Smooth muscle cell (in vitro differentiated cells): ENCODE measurements at regions not wholly inside any gene's neighbourhood (a gene's known extent, or its start where the extent isn't known, plus 50 kb on each side); places are given as distances from the start of the nearest gene placed in this dataset.

Source experiments
- DNase-seq: peaks from one replicate; lab custom pipeline; 2025; ENCODE audit not compliant: unreplicated experiment; lab: John Stamatoyannopoulos, UW
- H2AFZ ChIP-seq: fragments of 200-600 bp; sonication (generic); 2 replicates; pipeline ENCODE4 v1.6.0; 2016; ENCODE audit warnings: antibody characterized with exemption, low read depth, mild to moderate bottlenecking
- H3F3A ChIP-seq: fragments of 200-600 bp; sonication (generic); 2 replicates; pipeline ENCODE4 v1.6.0; 2017; ENCODE audit warnings: antibody characterized with exemption, low read depth
- H3K27ac ChIP-seq: fragments of 200-600 bp; sonication (generic); 2 replicates; pipeline ENCODE4 v1.5.1; 2016; ENCODE audit warnings: low read depth, mild to moderate bottlenecking
- H3K27me3 ChIP-seq: fragments of 200-600 bp; sonication (generic); 2 replicates; pipeline ENCODE4 v1.6.1; 2016; ENCODE audit warnings: low read depth, mild to moderate bottlenecking
- H3K36me3 ChIP-seq: fragments of 200-600 bp; sonication (generic); 2 replicates; pipeline ENCODE4 v1.5.1; 2016; ENCODE audit warnings: low read depth
- H3K4me1 ChIP-seq: fragments of 200-600 bp; sonication (generic); 2 replicates; pipeline ENCODE4 v1.5.1; 2016; ENCODE audit warnings: low read depth
- H3K4me2 ChIP-seq: fragments of 200-600 bp; sonication (generic); 2 replicates; pipeline ENCODE4 v1.6.0; 2016; ENCODE audit warnings: mild to moderate bottlenecking
- H3K4me3 ChIP-seq: fragments of 200-600 bp; sonication (generic); 2 replicates; pipeline ENCODE4 v1.5.1; 2016; ENCODE audit warnings: mild to moderate bottlenecking
- H3K79me2 ChIP-seq: fragments of 200-600 bp; sonication (generic); 2 replicates; pipeline ENCODE4 v1.6.0; 2016; ENCODE audit warnings: low read depth, mild to moderate bottlenecking
- H3K9ac ChIP-seq: fragments of 200-600 bp; sonication (generic); 2 replicates; pipeline ENCODE4 v1.6.0; 2016; ENCODE audit warnings: low read depth
- H3K9me3 ChIP-seq: fragments of 200-600 bp; sonication (generic); replicated peaks from 2 replicates; pipeline ENCODE4 v1.5.1; 2016; ENCODE audit warnings: low read depth
- H4K20me1 ChIP-seq: fragments of 200-600 bp; sonication (generic); 2 replicates; pipeline ENCODE4 v1.6.0; 2016; ENCODE audit warnings: low read depth
- CTCF ChIP-seq: fragments of 200-600 bp; sonication (generic); IDR thresholded peaks from 2 replicates; pipeline ENCODE4 v1.5.1; 2017; ENCODE audit warnings: borderline replicate concordance, mild to moderate bottlenecking, antibody characterized with exemption; ENCODE audit not compliant: insufficient read depth, poor library complexity, severe bottlenecking
- WGBS: methylation state at CpG from one replicate; pipeline ENCODE4 v1.1.7; 2016; ENCODE audit warnings: low lambda C conversion rate; 5-methylcytosine and 5-hydroxymethylcytosine counted together

- DNase-seq, result no peak
- Histone ChIP-seq H3K27me3 (no peaks in the 10 kb centered on the region), H3K9ac (no peak overlapping the region), H3K4me1 (no peaks in the 10 kb centered on the region), H4K20me1 (no peaks in the 10 kb centered on the region), H3K36me3 (no peaks in the 10 kb centered on the region), H3K9me3 (no peaks in the 10 kb centered on the region), H2AFZ (no peak overlapping the region), H3K4me2 (no peak overlapping the region), H3K4me3 (no peak overlapping the region), H3F3A (peaks cover 16% of the 10 kb centered on the region), H3K27ac (no peak overlapping the region), H3K79me2 (no peaks in the 10 kb centered on the region)
- no peak for TF ChIP-seq CTCF
- WGBS, result 93% methylated on average over 7 of the region's 7 CpGs
These were observed 565.7 kb upstream of the WWC1 start for GRCh38 chr5:167725741-167726140.

GRCh38 chr5:167726642-167727041 is 564.8 kb upstream of the WWC1 start:
- H3K4me3 ChIP-seq, result no peak overlapping the region
- no peak overlapping the region for H3K4me2 ChIP-seq
- no peaks in the 10 kb centered on the region for H3K27me3 ChIP-seq
- H3K36me3 ChIP-seq, result no peaks in the 10 kb centered on the region
- H3K9ac ChIP-seq, result no peak overlapping the region
- no peaks in the 10 kb centered on the region for H4K20me1 ChIP-seq
- no peaks in the 10 kb centered on the region for H3K79me2 ChIP-seq
- H3K4me1 ChIP-seq, result no peaks in the 10 kb centered on the region
- H2AFZ ChIP-seq, result no peak overlapping the region
- DNase-seq, result no peak
- no peak overlapping the region for H3K27ac ChIP-seq
- WGBS, result 55% methylated on average over 2 of the region's 2 CpGs
- H3F3A ChIP-seq, result peaks cover 19% of the 10 kb centered on the region
- H3K9me3 ChIP-seq, result no peaks in the 10 kb centered on the region
- no peak for TF ChIP-seq CTCF

GRCh38 chr5:167730121-167730520 is 561.3 kb upstream of the WWC1 start:
- WGBS, result 19% methylated on average over 3 of the region's 3 CpGs
- Histone ChIP-seq H4K20me1 (no peaks in the 10 kb centered on the region), H3K9ac (no peak overlapping the region), H3K4me2 (peak overlapping the region; percentile 35), H3K27ac (peak overlapping the region; percentile 50), H3K9me3 (no peaks in the 10 kb centered on the region), H3F3A (peaks cover 14% of the 10 kb centered on the region), H3K27me3 (no peaks in the 10 kb centered on the region), H2AFZ (no peak overlapping the region), H3K4me3 (no peak overlapping the region), H3K79me2 (no peaks in the 10 kb centered on the region), H3K36me3 (no peaks in the 10 kb centered on the region), H3K4me1 (no peaks in the 10 kb centered on the region)
- no peak for DNase-seq
- no peak for TF ChIP-seq CTCF

GRCh38 chr5:167730656-167731055 is 560.8 kb upstream of the WWC1 start:
- H3K4me3 ChIP-seq, result no peak overlapping the region
- DNase-seq, result no peak
- 85% methylated on average over 2 of the region's 2 CpGs for WGBS
- no peaks in the 10 kb centered on the region for H3K27me3 ChIP-seq
- H4K20me1 ChIP-seq, result no peaks in the 10 kb centered on the region
- H3K36me3 ChIP-seq, result no peaks in the 10 kb centered on the region
- H3K4me1 ChIP-seq, result no peaks in the 10 kb centered on the region
- H3K9ac ChIP-seq, result no peak overlapping the region
- peak overlapping the region; percentile 50 for H3K27ac ChIP-seq
- no peaks in the 10 kb centered on the region for H3K9me3 ChIP-seq
- TF ChIP-seq CTCF, result no peak
- peak overlapping the region; percentile 35 for H3K4me2 ChIP-seq
- peaks cover 14% of the 10 kb centered on the region for H3F3A ChIP-seq
- no peak overlapping the region for H2AFZ ChIP-seq
- no peaks in the 10 kb centered on the region for H3K79me2 ChIP-seq
